ENCODE measurements at regions not wholly inside any gene's neighbourhood (a gene's known extent, or its start where the extent isn't known, plus 50 kb on each side); places are given as distances from the start of the nearest gene placed in this dataset.

GRCh38 chr13:80504453-80504852, 163.5 kb upstream of the SPRY2 start:
- intact Hi-C loops (cut with micrococcal nuclease): no loop called here
- H3K9me3 Mint-ChIP-seq (ENCODE audit: insufficient read depth): peaks cover 2% of the 10 kb centered on the region
- DNase-seq: no peak
- Histone ChIP-seq H3K27ac (ENCODE audit: low read length in 2 of 2) (no peak overlapping the region), H4K20me1 (ENCODE audit: control insufficient read depth, insufficient read depth, low read length, poor library complexity, severe bottlenecking) (no peaks in the 10 kb centered on the region), H3K79me2 (ENCODE audit: control insufficient read depth, insufficient read depth, low read length) (no peaks in the 10 kb centered on the region), H3K4me2 (replicated peaks; ENCODE audit: low read depth, low read length, poor library complexity, severe bottlenecking) (no peak overlapping the region), H2AFZ (ENCODE audit: insufficient read depth, low read depth, low read length, poor library complexity, severe bottlenecking) (no peak overlapping the region), H3K27me3 (replicated peaks in 1 of 4; ENCODE audit: control extremely low read depth in 1 of 4, control insufficient read depth in 3 of 4, insufficient read depth in 4 of 4, low read length in 3 of 4) (no peaks in the 10 kb centered on the region), H3K36me3 (replicated peaks in 1 of 2; ENCODE audit: control extremely low read depth in 1 of 2, control insufficient read depth in 1 of 2, extremely low read depth in 1 of 2, insufficient read depth in 2 of 2, low read length in 1 of 2) (no peaks in the 10 kb centered on the region), H3K9me3 (ENCODE audit: control extremely low read depth in 1 of 3, control insufficient read depth in 2 of 3, insufficient read depth in 1 of 3, low read length in 2 of 3) (peaks cover 0 to 1% (median 0%) of the 10 kb centered on the region in 3 donors), H3K9ac (ENCODE audit: low read length) (no peak overlapping the region), H3K4me3 (ENCODE audit: control extremely low read depth in 1 of 5, extremely low read depth in 1 of 5, insufficient read depth in 1 of 5, low read depth in 2 of 5, low read length in 4 of 5) (no peak overlapping the region), H3K4me1 (ENCODE audit: control insufficient read depth in 2 of 2, insufficient read depth in 2 of 2, low read length in 2 of 2) (no peaks in the 10 kb centered on the region)
- no peaks in the 10 kb centered on the region for H3K4me1 Mint-ChIP-seq
- WGBS (ENCODE audit: insufficient coverage): 67% methylated on average over 1 of the region's 4 CpGs
- ChIA-PET POLR2A (no interaction called here), CTCF (no interaction called here)
- no peaks in the 10 kb centered on the region for H3K27me3 Mint-ChIP-seq
- TF ChIP-seq CTCF (IDR thresholded peaks at IDR 0.05) (no peak), EZH2 (IDR thresholded peaks at IDR 0.05; ENCODE audit: borderline replicate concordance, insufficient read depth, low read depth, low read length, poor library complexity, severe bottlenecking) (no peak)
- ATAC-seq (ENCODE audit: low read depth): no peak
- no peak overlapping the region for H3K4me3 Mint-ChIP-seq
- no peak overlapping the region for H3K27ac Mint-ChIP-seq

GRCh38 chr13:80502359-80502758, 161.4 kb upstream of the SPRY2 start:
- Mint-ChIP-seq H3K27me3 (no peaks in the 10 kb centered on the region), H3K4me1 (no peaks in the 10 kb centered on the region), H3K27ac (no peak overlapping the region), H3K9me3 (ENCODE audit: insufficient read depth) (peaks cover 2% of the 10 kb centered on the region), H3K4me3 (no peak overlapping the region)
- Histone ChIP-seq H3K79me2 (ENCODE audit: control insufficient read depth, insufficient read depth, low read length) (no peaks in the 10 kb centered on the region), H4K20me1 (ENCODE audit: control insufficient read depth, insufficient read depth, low read length, poor library complexity, severe bottlenecking) (no peaks in the 10 kb centered on the region), H3K27ac (ENCODE audit: low read length in 2 of 2) (no peak overlapping the region), H3K9me3 (ENCODE audit: control extremely low read depth in 1 of 3, control insufficient read depth in 2 of 3, insufficient read depth in 1 of 3, low read length in 2 of 3) (peaks cover 0 to 1% (median 0%) of the 10 kb centered on the region in 3 donors), H3K27me3 (replicated peaks in 1 of 4; ENCODE audit: control extremely low read depth in 1 of 4, control insufficient read depth in 3 of 4, insufficient read depth in 4 of 4, low read length in 3 of 4) (no peaks in the 10 kb centered on the region), H3K4me3 (ENCODE audit: control extremely low read depth in 1 of 5, extremely low read depth in 1 of 5, insufficient read depth in 1 of 5, low read depth in 2 of 5, low read length in 4 of 5) (no peak overlapping the region), H2AFZ (ENCODE audit: insufficient read depth, low read depth, low read length, poor library complexity, severe bottlenecking) (no peak overlapping the region), H3K9ac (ENCODE audit: low read length) (no peak overlapping the region), H3K4me2 (replicated peaks; ENCODE audit: low read depth, low read length, poor library complexity, severe bottlenecking) (no peak overlapping the region), H3K4me1 (ENCODE audit: control insufficient read depth in 2 of 2, insufficient read depth in 2 of 2, low read length in 2 of 2) (no peaks in the 10 kb centered on the region), H3K36me3 (replicated peaks in 1 of 2; ENCODE audit: control extremely low read depth in 1 of 2, control insufficient read depth in 1 of 2, extremely low read depth in 1 of 2, insufficient read depth in 2 of 2, low read length in 1 of 2) (no peaks in the 10 kb centered on the region)
- TF ChIP-seq CTCF (IDR thresholded peaks at IDR 0.05): no peak
- TF ChIP-seq EZH2 (IDR thresholded peaks at IDR 0.05; ENCODE audit: borderline replicate concordance, insufficient read depth, low read depth, low read length, poor library complexity, severe bottlenecking): no peak
- ATAC-seq (ENCODE audit: low read depth) (no peak), DNase-seq (no peak)
- ChIA-PET POLR2A (no interaction called here), CTCF (no interaction called here)
- intact Hi-C loops (cut with micrococcal nuclease): no loop called here
